ENCODE measurements at regions not wholly inside any gene's neighbourhood (a gene's known extent, or its start where the extent isn't known, plus 50 kb on each side); places are given as distances from the start of the nearest gene placed in this dataset.

- no peak overlapping the region for H3K4me3 ChIP-seq
- H3K4me1 ChIP-seq (replicated peaks in 1 of 2): peaks cover 6 to 12% of the 10 kb centered on the region in 2 donors
- in situ Hi-C loops (cut with MboI; ENCODE audit: low pct_unique_long_range_greater_than_20kb in 2 of 9, low sequenced_read_pairs in 9 of 9, unreplicated experiment in 9 of 9): loop anchor here in 1 of 9 experiments (25.0 kb wide), 1 partner anchor 111 kb away; no protein-coding TSS in a partner anchor
- ATAC-seq (replicated peaks in 6 of 8): no peak
- 0 to 69% (median 49%) methylated on average over 2 to 10 of the region's 10 CpGs for WGBS, 10 experiments
- no peak overlapping the region for H3K27ac ChIP-seq
These were observed 302.9 kb upstream of the XYLT1 start for GRCh38 chr16:17773698-17774101.

DNA sequence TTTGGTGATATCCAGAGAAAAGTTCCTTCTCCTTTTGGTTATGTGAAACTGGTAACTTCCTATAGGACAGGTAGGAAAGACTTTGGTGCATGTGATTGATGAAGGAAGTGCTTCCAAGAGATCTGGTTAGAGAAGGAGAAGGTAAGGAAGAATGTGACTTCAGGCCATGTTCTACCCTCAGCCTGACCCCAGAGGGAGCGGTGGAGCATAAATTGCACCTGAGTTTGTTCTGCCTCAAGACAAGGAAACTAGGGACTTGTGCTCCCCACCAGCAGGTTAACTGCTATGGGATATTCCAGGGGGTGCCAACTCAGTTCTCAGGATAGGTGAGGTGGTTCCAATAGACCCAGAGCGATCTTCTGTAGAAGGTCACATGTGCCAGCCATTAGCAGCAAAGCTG, 299.3 kb upstream of the XYLT1 start:
- H3K27ac ChIP-seq: no peak overlapping the region
- WGBS, 10 experiments: 47 to 100% (median 91%) methylated on average over 1 to 2 of the region's 2 CpGs; no CpG with 5 or more reads in 2 of the 10 experiments
- no peak for ATAC-seq (replicated peaks in 6 of 8)
- H3K4me3 ChIP-seq: no peak overlapping the region
- H3K4me1 ChIP-seq (replicated peaks in 1 of 2): peaks cover 5 to 19% of the 10 kb centered on the region in 2 donors
- in situ Hi-C loops (cut with MboI; ENCODE audit: low pct_unique_long_range_greater_than_20kb in 2 of 9, low sequenced_read_pairs in 9 of 9, unreplicated experiment in 9 of 9): loop anchor here in 1 of 9 experiments (25.0 kb wide), 1 partner anchor 108 kb away; no protein-coding TSS in a partner anchor

DNA sequence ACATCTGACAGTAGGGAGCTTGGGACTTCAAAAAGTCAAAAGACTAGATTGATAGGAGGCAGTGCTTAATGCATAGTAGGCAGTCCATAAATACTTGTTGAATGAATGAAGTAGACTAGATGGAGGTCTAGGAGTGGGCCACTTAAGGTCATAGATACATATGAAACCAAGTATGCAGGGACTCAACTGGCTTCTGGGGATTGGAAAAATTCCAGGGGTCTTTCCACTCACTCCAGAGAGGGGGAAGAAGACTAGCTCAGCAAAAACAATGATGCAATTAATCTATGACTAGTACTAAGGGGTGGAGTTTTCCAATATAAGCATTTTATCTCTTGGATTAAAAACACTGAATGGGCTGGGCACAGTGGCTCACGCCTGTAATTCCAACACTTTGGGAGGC, 298.3 kb upstream of the XYLT1 start:
- in situ Hi-C loops (cut with MboI; ENCODE audit: low pct_unique_long_range_greater_than_20kb in 2 of 9, low sequenced_read_pairs in 9 of 9, unreplicated experiment in 9 of 9): loop anchor here in 1 of 9 experiments (25.0 kb wide), 1 partner anchor 107 kb away; no protein-coding TSS in a partner anchor
- 100% methylated on average over 1 of the region's 1 CpG; no CpG with 5 or more reads in 9 of the 10 experiments for WGBS, 10 experiments
- H3K4me3 ChIP-seq: no peak overlapping the region
- ATAC-seq (replicated peaks in 6 of 8): peak in 1 of 8 experiments; percentile 15
- H3K27ac ChIP-seq: no peak overlapping the region
- H3K4me1 ChIP-seq (replicated peaks in 1 of 2): peaks cover 5 to 19% of the 10 kb centered on the region in 2 donors

DNA sequence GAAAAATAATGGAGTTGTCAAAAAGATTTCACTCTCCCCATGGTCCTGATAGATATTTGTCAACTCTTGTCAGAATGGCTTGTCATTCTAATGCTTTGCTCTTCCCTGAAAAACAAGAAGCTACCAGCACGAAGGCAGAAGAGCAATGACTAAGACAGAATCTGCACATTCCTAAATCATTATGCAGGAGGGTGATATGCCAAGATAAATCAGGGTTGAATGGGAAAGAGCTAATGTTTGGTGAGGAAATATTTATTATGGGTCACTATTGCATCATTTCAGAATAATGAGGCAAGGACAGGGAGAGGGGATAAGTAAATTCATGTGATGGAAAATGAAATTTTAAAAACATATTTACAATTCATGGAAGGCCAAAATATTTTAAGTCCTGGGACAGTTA, 297.5 kb upstream of the XYLT1 start:
- WGBS, 10 experiments: 0% methylated on average over 1 of the region's 1 CpG; no CpG with 5 or more reads in 3 of the 10 experiments
- peaks cover 5 to 19% of the 10 kb centered on the region in 2 donors for H3K4me1 ChIP-seq (replicated peaks in 1 of 2)
- no peak overlapping the region for H3K4me3 ChIP-seq
- H3K27ac ChIP-seq: no peak overlapping the region
- peak in 7 of 8 experiments; percentile 53 to 93 (median 88) for ATAC-seq (replicated peaks in 6 of 8)
- in situ Hi-C loops (cut with MboI; ENCODE audit: low pct_unique_long_range_greater_than_20kb in 2 of 9, low sequenced_read_pairs in 9 of 9, unreplicated experiment in 9 of 9): loop anchor here in 1 of 9 experiments (25.0 kb wide), 1 partner anchor 106 kb away; no protein-coding TSS in a partner anchor

DNA sequence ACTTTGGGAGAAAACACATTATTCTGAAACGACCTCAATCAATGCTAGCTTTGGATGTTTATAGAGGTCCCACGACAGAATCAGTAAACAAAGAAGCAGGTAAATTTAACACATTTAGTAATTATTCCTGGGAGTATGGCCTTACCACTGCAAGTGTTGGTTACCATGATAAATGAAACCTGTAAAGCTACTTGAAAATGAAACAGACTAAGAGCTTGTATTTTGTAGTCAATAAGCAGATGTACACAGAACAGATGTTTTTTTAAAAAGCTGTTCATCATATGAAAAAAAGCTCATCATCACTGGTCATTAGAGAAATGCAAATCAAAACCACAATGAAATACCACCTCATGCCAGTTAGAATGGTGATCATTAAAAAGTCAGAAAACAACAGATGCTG, 295.3 kb upstream of the XYLT1 start:
- Histone ChIP-seq H3K27ac (no peak overlapping the region), H3K4me3 (no peak overlapping the region), H3K4me1 (replicated peaks in 1 of 2) (peaks cover 5 to 19% of the 10 kb centered on the region in 2 donors)
- 0 to 83% (median 46%) methylated on average over 1 to 2 of the region's 2 CpGs; no CpG with 5 or more reads in 2 of the 10 experiments for WGBS, 10 experiments
- no peak for ATAC-seq (replicated peaks in 6 of 8)
- in situ Hi-C loops (cut with MboI; ENCODE audit: low pct_unique_long_range_greater_than_20kb in 2 of 9, low sequenced_read_pairs in 9 of 9, unreplicated experiment in 9 of 9): loop anchor here in 1 of 9 experiments (25.0 kb wide), 1 partner anchor 104 kb away; no protein-coding TSS in a partner anchor

- WGBS, 10 experiments: 7 to 100% (median 41%) methylated on average over 1 to 9 of the region's 9 CpGs; no CpG with 5 or more reads in 2 of the 10 experiments
- no peak overlapping the region for H3K4me3 ChIP-seq
- H3K27ac ChIP-seq: no peak overlapping the region
- ATAC-seq (replicated peaks in 6 of 8): peak in 3 of 8 experiments; percentile 43 to 58 (median 56)
- H3K4me1 ChIP-seq (replicated peaks in 1 of 2): peaks cover 8 to 9% of the 10 kb centered on the region in 2 donors
- in situ Hi-C loops (cut with MboI; ENCODE audit: low pct_unique_long_range_greater_than_20kb in 2 of 9, low sequenced_read_pairs in 9 of 9, unreplicated experiment in 9 of 9): loop anchor here in 1 of 9 experiments (25.0 kb wide), 1 partner anchor 97 kb away; no protein-coding TSS in a partner anchor
These were observed 289.0 kb upstream of the XYLT1 start for GRCh38 chr16:17759451-17760390.

GRCh38 chr16:17757808-17758207, 287.0 kb upstream of the XYLT1 start:
- Histone ChIP-seq H3K27ac (no peak overlapping the region), H3K4me1 (replicated peaks in 1 of 2) (peaks cover 8 to 9% of the 10 kb centered on the region in 2 donors), H3K4me3 (no peak overlapping the region)
- 40 to 60% (median 43%) methylated on average over 1 to 2 of the region's 4 CpGs; no CpG with 5 or more reads in 7 of the 10 experiments for WGBS, 10 experiments
- no peak for ATAC-seq (replicated peaks in 6 of 8)
- in situ Hi-C loops (cut with MboI; ENCODE audit: low pct_unique_long_range_greater_than_20kb in 2 of 9, low sequenced_read_pairs in 9 of 9, unreplicated experiment in 9 of 9): loop anchor here in 1 of 9 experiments (25.0 kb wide), 1 partner anchor 96 kb away; no protein-coding TSS in a partner anchor

DNA sequence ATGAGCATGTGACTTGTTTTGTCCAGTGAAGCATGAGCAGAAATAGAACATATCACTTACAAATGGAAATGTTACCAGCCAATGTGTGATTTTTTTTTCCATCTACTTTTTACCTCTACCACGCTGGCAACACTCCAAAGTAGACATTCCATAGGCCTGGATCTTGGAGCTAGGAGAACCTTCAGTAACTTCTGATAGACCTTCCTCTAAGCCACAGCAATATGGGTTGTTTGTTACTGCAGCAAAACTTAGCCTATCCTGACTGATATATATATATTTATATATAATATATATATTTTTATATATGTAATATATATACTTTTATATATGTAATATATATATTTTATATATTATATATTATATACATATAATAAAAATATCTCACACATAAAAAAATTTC, 284.4 kb upstream of the XYLT1 start:
- 0 to 100% (median 80%) methylated on average over 1 of the region's 1 CpG; no CpG with 5 or more reads in 3 of the 10 experiments for WGBS, 10 experiments
- no peak for ATAC-seq (replicated peaks in 6 of 8)
- no peak overlapping the region for H3K4me3 ChIP-seq
- in situ Hi-C loops (cut with MboI; ENCODE audit: low pct_unique_long_range_greater_than_20kb in 2 of 9, low sequenced_read_pairs in 9 of 9, unreplicated experiment in 9 of 9): loop anchor here in 1 of 9 experiments (25.0 kb wide), 1 partner anchor 93 kb away; no protein-coding TSS in a partner anchor
- peaks cover 4% of the 10 kb centered on the region in 2 donors for H3K4me1 ChIP-seq (replicated peaks in 1 of 2)
- H3K27ac ChIP-seq: no peak overlapping the region

- Histone ChIP-seq H3K27ac (no peak overlapping the region), H3K4me1 (replicated peaks in 1 of 2) (peaks cover 3 to 5% of the 10 kb centered on the region in 2 donors), H3K4me3 (no peak overlapping the region)
- 20 to 95% (median 73%) methylated on average over 1 to 6 of the region's 6 CpGs; no CpG with 5 or more reads in 2 of the 10 experiments for WGBS, 10 experiments
- no peak for ATAC-seq (replicated peaks in 6 of 8)
- in situ Hi-C loops (cut with MboI; ENCODE audit: low pct_unique_long_range_greater_than_20kb in 2 of 9, low sequenced_read_pairs in 9 of 9, unreplicated experiment in 9 of 9): loop anchor here in 1 of 9 experiments (25.0 kb wide), 1 partner anchor 91 kb away; no protein-coding TSS in a partner anchor
These were observed 282.7 kb upstream of the XYLT1 start for GRCh38 chr16:17753434-17753833.

DNA sequence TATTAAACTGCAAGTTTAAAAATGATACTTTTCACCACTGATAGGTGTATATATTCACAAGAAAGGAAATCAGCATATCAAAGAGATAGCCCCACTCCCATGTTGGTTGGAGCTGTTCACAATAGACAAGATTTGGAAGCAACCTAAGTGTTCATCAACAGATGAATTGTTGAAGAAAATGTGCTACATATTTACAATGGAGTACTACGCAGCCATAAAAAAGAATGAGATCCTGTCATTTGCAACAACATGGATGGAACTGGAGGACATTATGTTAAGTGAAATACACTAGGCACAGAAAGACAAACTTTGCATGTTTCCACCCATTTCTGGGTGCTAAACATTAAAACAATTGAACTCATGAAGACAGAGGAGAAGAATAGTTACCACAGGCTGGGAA, 278.9 kb upstream of the XYLT1 start:
- Histone ChIP-seq H3K4me1 (replicated peaks in 1 of 2) (peaks cover 21 to 27% of the 10 kb centered on the region in 2 donors), H3K4me3 (no peak overlapping the region), H3K27ac (no peak overlapping the region)
- no peak for ATAC-seq (replicated peaks in 6 of 8)
- in situ Hi-C loops (cut with MboI; ENCODE audit: low pct_unique_long_range_greater_than_20kb in 2 of 9, low sequenced_read_pairs in 9 of 9, unreplicated experiment in 9 of 9): loop anchor here in 1 of 9 experiments (25.0 kb wide), 1 partner anchor 87 kb away; no protein-coding TSS in a partner anchor
- WGBS, 10 experiments: 40 to 100% (median 100%) methylated on average over 1 of the region's 1 CpG; no CpG with 5 or more reads in 3 of the 10 experiments

GRCh38 chr16:17748044-17748719, 277.4 kb upstream of the XYLT1 start:
- in situ Hi-C loops (cut with MboI; ENCODE audit: low pct_unique_long_range_greater_than_20kb in 2 of 9, low sequenced_read_pairs in 9 of 9, unreplicated experiment in 9 of 9): no loop called here
- Histone ChIP-seq H3K4me3 (no peak overlapping the region), H3K4me1 (replicated peaks in 1 of 2) (peaks cover 26 to 29% of the 10 kb centered on the region in 2 donors), H3K27ac (peak overlapping the region in 1 of 2 donors; percentile 46)
- 0 to 86% (median 32%) methylated on average over 1 to 9 of the region's 11 CpGs; no CpG with 5 or more reads in 2 of the 10 experiments for WGBS, 10 experiments
- peak in 5 of 8 experiments; percentile 32 to 91 (median 89) for ATAC-seq (replicated peaks in 6 of 8)

DNA sequence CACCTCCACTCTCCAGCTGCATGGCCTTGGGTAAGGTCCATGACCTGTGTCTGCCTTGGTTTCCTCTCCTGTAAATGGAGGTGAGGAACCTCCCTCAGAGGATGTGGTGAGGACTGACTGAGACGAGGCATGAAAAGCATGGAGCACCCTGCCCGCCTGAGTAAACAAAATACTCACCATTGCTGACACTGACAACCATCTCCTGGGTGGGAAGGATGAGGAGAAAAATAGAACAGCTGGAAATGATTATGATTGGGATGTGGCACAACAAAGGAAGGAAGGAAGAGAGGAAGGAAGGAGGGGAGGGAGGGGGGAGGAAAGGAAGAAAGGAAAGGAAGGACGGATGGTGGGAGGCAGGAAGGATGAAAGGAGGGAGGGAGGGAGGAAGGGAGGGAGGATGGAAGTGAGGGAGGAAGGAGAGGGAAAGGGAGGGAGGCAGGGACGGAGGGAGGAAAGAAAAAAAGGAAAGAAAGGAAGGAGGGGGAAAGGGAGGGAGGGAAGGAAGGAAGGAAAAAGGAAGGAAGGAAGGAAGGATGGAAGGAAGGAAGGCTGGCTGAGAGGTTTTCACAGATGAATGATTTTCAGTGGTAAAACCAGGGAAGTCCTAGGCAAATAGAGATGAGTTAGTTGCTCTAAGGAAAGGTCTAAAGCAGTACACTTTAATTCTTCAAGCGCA, 276.5 kb upstream of the XYLT1 start:
- no peak for ATAC-seq (replicated peaks in 6 of 8)
- 50 to 100% (median 83%) methylated on average over 1 of the region's 5 CpGs; no CpG with 5 or more reads in 7 of the 10 experiments for WGBS, 10 experiments
- Histone ChIP-seq H3K27ac (no peak overlapping the region), H3K4me1 (replicated peaks in 1 of 2) (peaks cover 26 to 29% of the 10 kb centered on the region in 2 donors), H3K4me3 (no peak overlapping the region)
- in situ Hi-C loops (cut with MboI; ENCODE audit: low pct_unique_long_range_greater_than_20kb in 2 of 9, low sequenced_read_pairs in 9 of 9, unreplicated experiment in 9 of 9): no loop called here
